AG09319 (cell line): ENCODE measurements at regions not wholly inside any gene's neighbourhood (a gene's known extent, or its start where the extent isn't known, plus 50 kb on each side); places are given as distances from the start of the nearest gene placed in this dataset.
A peak's percentile ranks its signal among the peaks of the same experiment; 100 is the strongest.

ENCODE experiments used
- DNase-seq: peaks from one replicate; pipeline ENCODE4 v3.0.0-alpha.2; 2010; ENCODE audit warnings: low read depth; ENCODE audit errors: extremely low read depth
- TF ChIP-seq, protein P1 (sequence below): IDR thresholded peaks from 2 replicates; pipeline ENCODE4 v1.5.1; 2011; ENCODE audit warnings: low read depth, mild to moderate bottlenecking, inconsistent platforms, low read length, moderate library complexity

DNA sequence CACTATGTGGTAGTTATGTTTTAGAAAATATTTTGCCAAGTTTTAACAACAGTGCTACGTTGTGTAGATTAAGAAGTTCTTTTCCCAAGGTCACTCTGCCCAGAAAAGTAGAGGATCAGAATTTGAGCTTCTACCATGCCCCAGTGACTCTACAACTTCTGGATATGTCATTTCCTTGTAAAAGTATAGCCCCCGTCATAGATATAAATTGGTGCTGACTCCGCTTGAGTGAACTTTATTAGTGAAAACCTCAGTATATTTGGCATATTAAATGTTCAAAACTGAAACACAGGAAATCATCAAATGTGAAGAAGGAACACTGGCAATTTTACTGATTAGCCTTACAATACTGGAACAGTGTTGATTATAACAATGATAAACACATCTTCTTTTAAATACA, 256.7 kb upstream of the UBE2E3 start:
- TF ChIP-seq, protein P1, sequence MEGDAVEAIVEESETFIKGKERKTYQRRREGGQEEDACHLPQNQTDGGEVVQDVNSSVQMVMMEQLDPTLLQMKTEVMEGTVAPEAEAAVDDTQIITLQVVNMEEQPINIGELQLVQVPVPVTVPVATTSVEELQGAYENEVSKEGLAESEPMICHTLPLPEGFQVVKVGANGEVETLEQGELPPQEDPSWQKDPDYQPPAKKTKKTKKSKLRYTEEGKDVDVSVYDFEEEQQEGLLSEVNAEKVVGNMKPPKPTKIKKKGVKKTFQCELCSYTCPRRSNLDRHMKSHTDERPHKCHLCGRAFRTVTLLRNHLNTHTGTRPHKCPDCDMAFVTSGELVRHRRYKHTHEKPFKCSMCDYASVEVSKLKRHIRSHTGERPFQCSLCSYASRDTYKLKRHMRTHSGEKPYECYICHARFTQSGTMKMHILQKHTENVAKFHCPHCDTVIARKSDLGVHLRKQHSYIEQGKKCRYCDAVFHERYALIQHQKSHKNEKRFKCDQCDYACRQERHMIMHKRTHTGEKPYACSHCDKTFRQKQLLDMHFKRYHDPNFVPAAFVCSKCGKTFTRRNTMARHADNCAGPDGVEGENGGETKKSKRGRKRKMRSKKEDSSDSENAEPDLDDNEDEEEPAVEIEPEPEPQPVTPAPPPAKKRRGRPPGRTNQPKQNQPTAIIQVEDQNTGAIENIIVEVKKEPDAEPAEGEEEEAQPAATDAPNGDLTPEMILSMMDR = no peak
- no peak for DNase-seq

DNA sequence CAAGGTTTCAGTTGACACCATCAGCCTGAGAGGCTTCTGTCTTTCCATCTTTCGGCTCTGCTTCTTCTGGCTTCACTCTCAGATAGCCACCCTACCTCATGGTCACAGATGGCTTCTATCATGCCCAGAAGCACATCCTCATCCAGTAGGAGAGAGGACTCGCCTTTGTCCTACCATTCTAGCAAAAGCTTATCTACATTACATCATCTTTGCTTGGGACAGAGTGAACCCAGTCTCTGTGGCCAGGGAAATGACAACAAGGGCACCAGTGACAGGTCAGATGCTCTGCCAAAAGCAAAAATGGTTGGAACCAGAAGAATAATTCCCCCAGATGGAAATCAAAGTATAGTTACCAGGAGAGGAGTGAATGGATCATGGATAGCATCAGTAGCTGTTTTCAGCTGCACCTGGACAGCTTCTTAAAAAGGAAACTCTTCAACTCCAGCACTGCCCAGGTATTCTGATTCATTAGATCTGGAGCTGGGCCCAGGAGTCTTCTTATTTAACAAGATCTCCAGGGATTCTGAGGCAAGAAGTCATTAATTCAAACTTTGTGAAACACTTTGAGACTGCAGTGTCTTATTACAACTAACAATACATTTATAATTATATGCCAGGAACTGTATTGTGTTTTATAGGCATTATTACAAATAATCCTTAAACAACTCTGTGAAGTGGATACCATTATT, 257.7 kb upstream of the UBE2E3 start:
- DNase-seq = peak; percentile 49
- TF ChIP-seq, protein P1 = no peak

DNA sequence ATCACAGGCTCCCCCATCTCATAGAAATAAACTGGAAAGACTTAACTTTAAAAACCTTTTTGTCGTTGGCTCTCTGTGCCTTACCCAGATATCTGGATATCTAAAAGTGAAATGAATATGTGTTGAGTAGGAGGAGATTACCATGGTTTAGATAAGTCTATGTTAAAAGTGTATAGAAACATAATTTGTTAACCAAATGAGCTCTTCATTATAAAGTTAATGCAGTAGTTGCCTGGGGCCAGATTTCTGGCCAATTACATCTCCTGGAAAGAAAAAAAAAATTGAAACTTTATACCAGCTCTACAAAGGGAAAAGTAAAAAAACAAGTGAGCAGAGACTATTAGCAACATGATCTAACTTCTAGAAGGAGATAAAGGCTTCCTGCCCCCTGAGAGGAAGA, 259.6 kb upstream of the UBE2E3 start:
- no peak for DNase-seq
- TF ChIP-seq, protein P1 = no peak

DNA sequence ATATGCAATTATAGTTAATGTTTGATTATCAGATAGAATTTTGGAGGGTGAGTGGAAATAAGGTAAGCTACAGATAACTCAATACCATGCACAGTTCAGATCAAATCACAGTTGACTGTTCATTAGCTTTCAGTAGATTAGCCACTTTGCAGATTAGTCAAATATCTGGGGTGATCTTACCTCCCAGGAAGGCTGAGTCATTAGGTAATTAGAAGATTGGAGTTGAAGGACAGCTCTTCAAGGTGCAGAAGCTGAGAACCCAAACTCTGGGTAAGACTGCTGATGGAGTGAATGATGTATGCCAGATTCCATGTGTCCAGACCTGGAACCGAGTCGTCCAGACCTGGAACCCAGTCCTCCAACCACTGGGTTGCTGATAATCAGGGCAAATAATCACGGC, 262.8 kb upstream of the UBE2E3 start:
- no peak for DNase-seq
- TF ChIP-seq, protein P1 = no peak

DNA sequence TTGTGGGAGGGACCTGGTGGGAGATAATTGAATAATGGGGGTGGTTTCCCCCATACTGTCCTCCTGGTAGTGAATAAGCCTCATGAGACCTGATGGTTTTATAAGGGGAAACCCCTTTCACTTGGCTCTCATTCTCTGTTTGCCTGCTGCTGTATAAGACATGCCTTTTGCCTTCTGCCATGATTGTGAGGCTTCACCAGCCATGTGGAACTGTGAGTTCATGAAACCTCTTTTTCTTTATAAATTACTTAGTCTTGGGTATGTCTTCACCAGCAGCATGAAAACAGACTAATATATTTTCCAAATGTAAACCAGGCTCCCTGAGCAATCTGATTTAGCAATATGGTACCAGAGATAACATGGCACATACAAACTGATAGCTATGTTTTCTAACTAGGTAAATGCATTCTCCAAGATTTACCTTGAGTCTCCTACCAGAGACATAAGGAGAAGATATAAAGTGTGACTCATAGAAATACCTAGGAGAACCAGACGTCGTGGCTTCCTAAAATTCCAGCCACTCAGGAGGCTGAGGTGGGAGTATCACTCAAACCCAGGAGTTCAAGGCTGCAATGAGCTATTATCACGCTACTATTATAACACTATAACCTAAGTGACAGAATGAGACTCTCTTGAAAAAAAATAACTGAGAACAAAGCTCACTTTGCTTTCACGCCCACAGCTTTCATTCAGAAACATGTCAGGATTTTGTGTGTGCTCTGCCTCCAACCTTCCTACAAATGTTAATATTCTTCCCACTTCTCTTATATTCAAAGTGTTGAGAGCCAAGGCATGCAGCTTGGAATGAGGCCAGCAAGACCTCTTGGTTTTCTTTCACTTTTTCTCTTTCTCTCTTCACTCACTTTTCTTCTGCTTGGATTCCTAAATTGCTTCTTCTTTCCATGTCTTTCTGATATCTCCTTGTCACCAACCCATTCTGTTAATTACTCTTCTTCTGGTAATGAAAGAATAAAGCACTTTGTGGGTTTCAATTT, 263.9 kb upstream of the UBE2E3 start:
- TF ChIP-seq, protein P1 = no peak
- no peak for DNase-seq

DNA sequence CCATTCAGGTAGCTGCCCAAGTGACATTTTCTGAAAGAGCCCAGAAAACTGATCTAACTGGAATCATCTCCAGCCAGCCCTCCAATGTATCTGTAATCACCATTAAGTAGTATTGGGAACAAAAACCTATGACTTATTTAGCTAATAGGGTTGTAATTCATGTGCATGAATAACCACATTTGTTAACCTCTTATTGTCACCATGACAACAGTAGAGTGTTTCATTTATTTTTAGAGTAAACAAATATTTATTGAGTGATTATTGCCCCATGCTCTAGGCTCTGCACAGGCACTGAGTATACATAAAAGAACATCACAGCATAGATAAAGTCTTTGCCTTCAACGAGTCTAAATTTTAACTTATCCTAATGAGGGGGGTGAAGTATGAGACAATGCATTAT, 265.4 kb upstream of the UBE2E3 start:
- DNase-seq = no peak
- TF ChIP-seq, protein P1 = no peak
